ENCODE measurements at regions not wholly inside any gene's neighbourhood (a gene's known extent, or its start where the extent isn't known, plus 50 kb on each side); places are given as distances from the start of the nearest gene placed in this dataset.

- TF ChIP-seq, protein P1, sequence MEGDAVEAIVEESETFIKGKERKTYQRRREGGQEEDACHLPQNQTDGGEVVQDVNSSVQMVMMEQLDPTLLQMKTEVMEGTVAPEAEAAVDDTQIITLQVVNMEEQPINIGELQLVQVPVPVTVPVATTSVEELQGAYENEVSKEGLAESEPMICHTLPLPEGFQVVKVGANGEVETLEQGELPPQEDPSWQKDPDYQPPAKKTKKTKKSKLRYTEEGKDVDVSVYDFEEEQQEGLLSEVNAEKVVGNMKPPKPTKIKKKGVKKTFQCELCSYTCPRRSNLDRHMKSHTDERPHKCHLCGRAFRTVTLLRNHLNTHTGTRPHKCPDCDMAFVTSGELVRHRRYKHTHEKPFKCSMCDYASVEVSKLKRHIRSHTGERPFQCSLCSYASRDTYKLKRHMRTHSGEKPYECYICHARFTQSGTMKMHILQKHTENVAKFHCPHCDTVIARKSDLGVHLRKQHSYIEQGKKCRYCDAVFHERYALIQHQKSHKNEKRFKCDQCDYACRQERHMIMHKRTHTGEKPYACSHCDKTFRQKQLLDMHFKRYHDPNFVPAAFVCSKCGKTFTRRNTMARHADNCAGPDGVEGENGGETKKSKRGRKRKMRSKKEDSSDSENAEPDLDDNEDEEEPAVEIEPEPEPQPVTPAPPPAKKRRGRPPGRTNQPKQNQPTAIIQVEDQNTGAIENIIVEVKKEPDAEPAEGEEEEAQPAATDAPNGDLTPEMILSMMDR (conservative IDR thresholded peaks at IDR 0.05 in 1 of 2, IDR thresholded peaks at IDR 0.05 in 1 of 2; ENCODE audit: low read depth in 1 of 2, low read length in 2 of 2): no peak
- no peak for TF ChIP-seq EZH2 (IDR thresholded peaks at IDR 0.05; ENCODE audit: low read length, missing control alignments)
These were observed 796.2 kb upstream of the EPHA7 start for GRCh38 chr6:94215552-94215951.
